Gastrocnemius medialis (tissue), 4 donors: ENCODE measurements at regions not wholly inside any gene's neighbourhood (a gene's known extent, or its start where the extent isn't known, plus 50 kb on each side); places are given as distances from the start of the nearest gene placed in this dataset.

Source experiments
- CTCF ChIP-seq, 5 experiments: fragments of 450-650 bp in 3 of 5; fragments of 200-600 bp in 2 of 5; sonication (generic) in 2 of 5; IDR thresholded peaks in 4 of 5; conservative IDR thresholded peaks in 1 of 5; 1 replicate in 4 of 5; 2 replicates in 1 of 5; pipeline ENCODE4 v1.5.1; 2016 to 2019; ENCODE audit warnings: antibody characterized with exemption in 5 of 5, mild to moderate bottlenecking in 3 of 5, moderate library complexity in 3 of 5
- POLR2A ChIP-seq, 2 donors: fragments of 450-650 bp; IDR thresholded peaks; one replicate each; pipeline ENCODE4 v1.6.1; 2017; ENCODE audit warnings: antibody characterized with exemption in 2 of 2, mild to moderate bottlenecking in 2 of 2, moderate library complexity in 2 of 2

GRCh38 chr5:4549351-4549750, 590.8 kb upstream of the ADAMTS16 start:
- TF ChIP-seq POLR2A (IDR thresholded peaks at IDR 0.05) (no peak), CTCF (IDR thresholded peaks at IDR 0.05 in 4 of 5, conservative IDR thresholded peaks at IDR 0.05 in 1 of 5) (no peak)
